Smooth muscle cell (in vitro differentiated cells): ENCODE measurements at regions not wholly inside any gene's neighbourhood (a gene's known extent, or its start where the extent isn't known, plus 50 kb on each side); places are given as distances from the start of the nearest gene placed in this dataset.

Experiments used
- DNase-seq: peaks from one replicate; lab custom pipeline; 2025; ENCODE audit not compliant: unreplicated experiment; lab: John Stamatoyannopoulos, UW
- H2AFZ ChIP-seq: fragments of 200-600 bp; sonication (generic); 2 replicates; pipeline ENCODE4 v1.6.0; 2016; ENCODE audit warnings: antibody characterized with exemption, low read depth, mild to moderate bottlenecking
- H3F3A ChIP-seq: fragments of 200-600 bp; sonication (generic); 2 replicates; pipeline ENCODE4 v1.6.0; 2017; ENCODE audit warnings: antibody characterized with exemption, low read depth
- H3K27ac ChIP-seq: fragments of 200-600 bp; sonication (generic); 2 replicates; pipeline ENCODE4 v1.5.1; 2016; ENCODE audit warnings: low read depth, mild to moderate bottlenecking
- H3K27me3 ChIP-seq: fragments of 200-600 bp; sonication (generic); 2 replicates; pipeline ENCODE4 v1.6.1; 2016; ENCODE audit warnings: low read depth, mild to moderate bottlenecking
- H3K36me3 ChIP-seq: fragments of 200-600 bp; sonication (generic); 2 replicates; pipeline ENCODE4 v1.5.1; 2016; ENCODE audit warnings: low read depth
- H3K4me1 ChIP-seq: fragments of 200-600 bp; sonication (generic); 2 replicates; pipeline ENCODE4 v1.5.1; 2016; ENCODE audit warnings: low read depth
- H3K4me2 ChIP-seq: fragments of 200-600 bp; sonication (generic); 2 replicates; pipeline ENCODE4 v1.6.0; 2016; ENCODE audit warnings: mild to moderate bottlenecking
- H3K4me3 ChIP-seq: fragments of 200-600 bp; sonication (generic); 2 replicates; pipeline ENCODE4 v1.5.1; 2016; ENCODE audit warnings: mild to moderate bottlenecking
- H3K79me2 ChIP-seq: fragments of 200-600 bp; sonication (generic); 2 replicates; pipeline ENCODE4 v1.6.0; 2016; ENCODE audit warnings: low read depth, mild to moderate bottlenecking
- H3K9ac ChIP-seq: fragments of 200-600 bp; sonication (generic); 2 replicates; pipeline ENCODE4 v1.6.0; 2016; ENCODE audit warnings: low read depth
- H3K9me3 ChIP-seq: fragments of 200-600 bp; sonication (generic); replicated peaks from 2 replicates; pipeline ENCODE4 v1.5.1; 2016; ENCODE audit warnings: low read depth
- H4K20me1 ChIP-seq: fragments of 200-600 bp; sonication (generic); 2 replicates; pipeline ENCODE4 v1.6.0; 2016; ENCODE audit warnings: low read depth
- CTCF ChIP-seq: fragments of 200-600 bp; sonication (generic); IDR thresholded peaks from 2 replicates; pipeline ENCODE4 v1.5.1; 2017; ENCODE audit warnings: borderline replicate concordance, mild to moderate bottlenecking, antibody characterized with exemption; ENCODE audit not compliant: insufficient read depth, poor library complexity, severe bottlenecking
- WGBS: methylation state at CpG from one replicate; pipeline ENCODE4 v1.1.7; 2016; ENCODE audit warnings: low lambda C conversion rate; 5-methylcytosine and 5-hydroxymethylcytosine counted together

- Histone ChIP-seq H2AFZ (no peak overlapping the region), H3K27ac (peak overlapping the region; percentile 48)
- 92% methylated on average over 2 of the region's 2 CpGs for WGBS
Measured at GRCh38 chr4:155433636-155434360, 57.0 kb upstream of the MAP9 start.

DNA sequence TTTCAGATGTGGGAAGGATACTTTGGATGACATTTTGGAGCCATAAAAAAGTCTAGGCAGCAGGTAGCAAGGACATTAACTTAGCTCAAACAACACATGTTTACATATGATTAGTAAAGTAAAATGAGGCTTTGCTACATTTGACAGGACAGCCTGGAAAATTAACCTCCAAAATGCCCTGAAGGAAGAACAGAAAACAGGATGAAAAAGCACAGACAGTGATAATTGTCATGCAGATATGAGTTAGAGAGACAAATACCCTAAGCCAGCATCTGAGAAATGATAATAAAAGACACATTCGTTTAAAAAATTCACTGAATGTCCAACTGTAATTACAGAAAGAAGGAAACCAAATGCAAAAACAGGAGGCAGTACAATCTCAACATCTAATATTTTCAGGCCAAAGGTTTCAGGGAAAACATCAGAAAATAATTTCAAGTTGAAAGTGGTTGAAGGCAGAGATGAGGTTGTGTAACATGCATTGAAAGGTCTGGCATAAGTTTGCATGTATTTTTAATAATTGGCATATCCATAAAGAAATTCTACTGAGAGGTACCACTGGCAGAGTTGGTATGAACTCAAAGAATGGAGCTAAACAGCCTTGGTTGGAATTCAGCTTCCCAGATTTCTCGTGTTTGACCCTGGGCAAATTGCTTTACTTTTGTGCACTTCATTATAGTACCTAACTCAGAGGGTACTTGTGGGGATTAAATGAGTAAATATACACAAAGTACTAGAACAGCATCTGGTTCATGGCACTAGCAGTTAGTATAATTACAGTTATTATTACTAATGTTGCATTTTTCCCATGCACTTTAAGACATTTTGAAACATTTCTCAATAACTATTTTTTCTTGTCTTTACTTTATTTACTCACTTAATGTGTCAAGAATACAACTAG is 54.4 kb upstream of the MAP9 start:
- 65% methylated on average over 2 of the region's 2 CpGs for WGBS

More at GRCh38 chr4:155433636-155434360, 57.0 kb upstream of the MAP9 start:
- no peaks in the 10 kb centered on the region for H3K9me3 ChIP-seq
- H3K79me2 ChIP-seq: no peaks in the 10 kb centered on the region
- DNase-seq: no peak
- no peak overlapping the region for H3K4me3 ChIP-seq
- no peaks in the 10 kb centered on the region for H4K20me1 ChIP-seq
- peak overlapping the region; percentile 13 for H3K9ac ChIP-seq
- no peaks in the 10 kb centered on the region for H3K4me1 ChIP-seq
- no peak overlapping the region for H3K4me2 ChIP-seq
- no peaks in the 10 kb centered on the region for H3F3A ChIP-seq
- no peaks in the 10 kb centered on the region for H3K27me3 ChIP-seq
- no peak for TF ChIP-seq CTCF
- H3K36me3 ChIP-seq: no peaks in the 10 kb centered on the region

DNA sequence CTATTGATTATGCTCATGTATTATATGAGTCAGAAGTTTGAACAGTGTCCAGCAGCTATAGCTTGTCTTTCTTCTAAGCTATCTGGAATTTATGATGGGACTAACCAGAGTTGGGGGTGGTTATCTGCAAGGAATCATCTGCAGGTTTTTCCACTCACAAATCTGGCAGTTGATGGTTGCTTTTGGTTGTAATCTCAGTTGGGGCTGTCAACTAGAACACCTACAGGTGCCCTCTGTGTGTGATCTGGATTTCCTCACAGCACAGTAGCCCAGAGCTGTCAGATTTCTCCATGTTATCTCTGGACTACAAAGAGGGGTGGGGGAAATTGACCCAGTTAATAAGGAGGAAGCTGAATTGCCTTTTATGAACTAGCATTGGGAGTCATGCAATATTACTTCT is 51.4 kb upstream of the MAP9 start:
- H3K9ac ChIP-seq: no peak overlapping the region
- no peak overlapping the region for H2AFZ ChIP-seq
- no peaks in the 10 kb centered on the region for H3F3A ChIP-seq
- no peaks in the 10 kb centered on the region for H3K4me1 ChIP-seq
- H4K20me1 ChIP-seq: no peaks in the 10 kb centered on the region
- no peak overlapping the region for H3K4me3 ChIP-seq
- no peak overlapping the region for H3K4me2 ChIP-seq
- H3K27ac ChIP-seq: no peak overlapping the region
- H3K36me3 ChIP-seq: no peaks in the 10 kb centered on the region
- H3K79me2 ChIP-seq: no peaks in the 10 kb centered on the region
- TF ChIP-seq CTCF: no peak
- no peaks in the 10 kb centered on the region for H3K9me3 ChIP-seq
- no peak for DNase-seq
- H3K27me3 ChIP-seq: no peaks in the 10 kb centered on the region

More for the DNA sequence above, 54.4 kb upstream of the MAP9 start:
- no peaks in the 10 kb centered on the region for H3K79me2 ChIP-seq
- no peaks in the 10 kb centered on the region for H4K20me1 ChIP-seq
- no peak overlapping the region for H3K27ac ChIP-seq
- no peaks in the 10 kb centered on the region for H3F3A ChIP-seq
- no peak for TF ChIP-seq CTCF
- H2AFZ ChIP-seq: no peak overlapping the region
- H3K9me3 ChIP-seq: no peaks in the 10 kb centered on the region
- no peak for DNase-seq
- no peak overlapping the region for H3K4me3 ChIP-seq
- H3K27me3 ChIP-seq: no peaks in the 10 kb centered on the region
- H3K36me3 ChIP-seq: no peaks in the 10 kb centered on the region
- no peak overlapping the region for H3K4me2 ChIP-seq
- H3K4me1 ChIP-seq: no peaks in the 10 kb centered on the region
- no peak overlapping the region for H3K9ac ChIP-seq
